ENCODE measurements at regions not wholly inside any gene's neighbourhood (a gene's known extent, or its start where the extent isn't known, plus 50 kb on each side); places are given as distances from the start of the nearest gene placed in this dataset.

DNA sequence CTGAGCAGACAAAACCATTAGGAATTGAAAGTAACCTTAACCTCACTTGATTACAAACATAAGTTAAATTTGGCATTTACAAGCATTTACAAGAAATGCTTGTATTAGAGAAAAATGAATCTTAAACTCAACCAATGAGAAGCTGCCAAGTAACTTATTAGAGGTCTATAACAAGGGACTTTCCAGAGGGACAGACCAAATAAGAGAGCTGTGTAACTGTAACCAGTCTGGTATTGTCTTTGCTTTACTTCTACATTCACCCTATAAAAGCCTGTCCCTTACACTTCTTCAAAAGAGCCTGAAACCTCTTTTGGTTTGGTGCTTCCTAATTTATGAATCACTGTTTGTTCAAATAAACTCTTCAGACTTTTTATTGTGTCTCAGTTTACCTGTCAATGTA lies 450.0 kb upstream of the FAR2 start:
- TF ChIP-seq, protein P1, sequence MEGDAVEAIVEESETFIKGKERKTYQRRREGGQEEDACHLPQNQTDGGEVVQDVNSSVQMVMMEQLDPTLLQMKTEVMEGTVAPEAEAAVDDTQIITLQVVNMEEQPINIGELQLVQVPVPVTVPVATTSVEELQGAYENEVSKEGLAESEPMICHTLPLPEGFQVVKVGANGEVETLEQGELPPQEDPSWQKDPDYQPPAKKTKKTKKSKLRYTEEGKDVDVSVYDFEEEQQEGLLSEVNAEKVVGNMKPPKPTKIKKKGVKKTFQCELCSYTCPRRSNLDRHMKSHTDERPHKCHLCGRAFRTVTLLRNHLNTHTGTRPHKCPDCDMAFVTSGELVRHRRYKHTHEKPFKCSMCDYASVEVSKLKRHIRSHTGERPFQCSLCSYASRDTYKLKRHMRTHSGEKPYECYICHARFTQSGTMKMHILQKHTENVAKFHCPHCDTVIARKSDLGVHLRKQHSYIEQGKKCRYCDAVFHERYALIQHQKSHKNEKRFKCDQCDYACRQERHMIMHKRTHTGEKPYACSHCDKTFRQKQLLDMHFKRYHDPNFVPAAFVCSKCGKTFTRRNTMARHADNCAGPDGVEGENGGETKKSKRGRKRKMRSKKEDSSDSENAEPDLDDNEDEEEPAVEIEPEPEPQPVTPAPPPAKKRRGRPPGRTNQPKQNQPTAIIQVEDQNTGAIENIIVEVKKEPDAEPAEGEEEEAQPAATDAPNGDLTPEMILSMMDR (IDR thresholded peaks at IDR 0.05; ENCODE audit: extremely low read depth, insufficient read depth, missing control alignments) = no peak
- DNase-seq (ENCODE audit: low spot score) = no peak
- in situ Hi-C loops (cut with MboI; ENCODE audit: low pct_unique_long_range_greater_than_20kb, low sequenced_read_pairs, unreplicated experiment) = no loop called here

DNA sequence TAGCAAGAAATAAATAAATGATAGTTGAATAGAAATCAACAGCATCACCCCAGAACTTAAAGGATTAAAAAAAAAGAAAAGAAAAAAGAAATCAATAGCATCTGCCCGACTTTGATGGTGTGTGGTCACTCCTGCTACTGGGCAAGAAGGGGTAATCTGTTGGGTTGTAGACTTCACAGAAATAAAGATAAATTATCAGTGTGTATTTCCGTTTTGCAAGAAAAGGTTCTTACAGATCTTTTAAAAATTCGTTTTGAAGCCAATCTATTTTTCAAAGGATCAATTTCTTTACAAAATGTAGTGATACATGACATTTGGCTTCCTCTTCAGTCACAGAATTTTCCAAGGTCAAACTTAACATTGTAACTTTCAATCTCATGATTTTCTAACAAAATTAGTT lies 448.9 kb upstream of the FAR2 start:
- TF ChIP-seq, protein P1 (IDR thresholded peaks at IDR 0.05; ENCODE audit: extremely low read depth, insufficient read depth, missing control alignments) = no peak
- DNase-seq (ENCODE audit: low spot score) = no peak
- in situ Hi-C loops (cut with MboI; ENCODE audit: low pct_unique_long_range_greater_than_20kb, low sequenced_read_pairs, unreplicated experiment) = no loop called here

DNA sequence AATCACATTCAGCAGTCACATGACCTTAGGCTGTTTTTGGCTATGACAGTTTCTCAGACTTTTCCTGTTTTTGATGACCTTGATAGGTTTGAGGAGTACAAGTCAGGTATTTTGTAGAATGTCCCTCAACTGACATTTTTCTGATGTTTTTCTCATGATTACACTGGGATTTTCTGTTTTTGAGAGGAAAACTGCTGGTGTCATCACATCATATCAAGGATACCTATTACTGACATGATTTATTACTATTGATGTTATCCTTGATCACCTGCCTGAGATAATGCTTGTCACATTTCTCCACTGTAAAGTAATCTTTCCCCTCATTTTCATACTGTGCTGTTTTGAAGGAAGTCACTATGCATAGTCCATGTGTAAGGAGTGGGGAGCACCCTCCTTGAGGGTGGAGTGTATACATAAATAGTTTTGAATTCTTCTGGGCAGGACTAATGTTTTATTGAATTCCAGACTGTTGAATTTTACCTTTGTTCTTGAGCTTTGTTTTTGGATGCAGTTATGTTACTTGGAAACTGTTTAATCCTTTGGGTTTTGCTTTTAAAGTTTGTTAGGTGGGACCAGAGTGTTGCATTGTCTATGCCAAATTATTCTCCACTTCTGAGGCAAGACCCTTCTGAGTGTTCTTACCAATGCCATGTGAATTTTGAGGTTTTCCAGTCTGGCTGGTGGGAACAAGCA lies 444.5 kb upstream of the FAR2 start:
- in situ Hi-C loops (cut with MboI; ENCODE audit: low pct_unique_long_range_greater_than_20kb, low sequenced_read_pairs, unreplicated experiment) = no loop called here
- no peak for DNase-seq (ENCODE audit: low spot score)
- TF ChIP-seq, protein P1 (IDR thresholded peaks at IDR 0.05; ENCODE audit: extremely low read depth, insufficient read depth, missing control alignments) = no peak

DNA sequence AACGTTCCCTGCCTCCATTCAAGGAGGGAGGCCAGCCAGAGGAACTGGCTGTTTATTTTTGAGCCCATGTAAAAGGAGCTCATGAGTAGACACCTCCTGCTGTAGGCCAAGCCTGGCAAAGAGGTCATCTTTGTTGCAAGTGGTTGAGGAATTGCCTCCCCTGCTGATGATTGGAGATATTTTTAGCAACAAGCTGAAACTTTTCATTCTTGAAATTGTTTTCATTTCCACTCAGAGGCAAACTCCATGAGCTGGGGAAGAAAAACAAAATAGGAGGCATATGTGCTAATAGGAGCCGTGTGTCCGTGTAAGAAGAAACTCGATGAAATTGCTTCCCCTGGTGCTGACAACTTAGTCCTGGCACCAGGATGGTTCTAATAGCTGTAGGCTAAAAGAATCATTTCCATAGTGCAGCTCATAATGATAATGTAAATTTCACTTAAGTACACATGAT lies 440.1 kb upstream of the FAR2 start:
- no peak for DNase-seq (ENCODE audit: low spot score)
- in situ Hi-C loops (cut with MboI; ENCODE audit: low pct_unique_long_range_greater_than_20kb, low sequenced_read_pairs, unreplicated experiment) = no loop called here
- TF ChIP-seq, protein P1 (IDR thresholded peaks at IDR 0.05; ENCODE audit: extremely low read depth, insufficient read depth, missing control alignments) = no peak

DNA sequence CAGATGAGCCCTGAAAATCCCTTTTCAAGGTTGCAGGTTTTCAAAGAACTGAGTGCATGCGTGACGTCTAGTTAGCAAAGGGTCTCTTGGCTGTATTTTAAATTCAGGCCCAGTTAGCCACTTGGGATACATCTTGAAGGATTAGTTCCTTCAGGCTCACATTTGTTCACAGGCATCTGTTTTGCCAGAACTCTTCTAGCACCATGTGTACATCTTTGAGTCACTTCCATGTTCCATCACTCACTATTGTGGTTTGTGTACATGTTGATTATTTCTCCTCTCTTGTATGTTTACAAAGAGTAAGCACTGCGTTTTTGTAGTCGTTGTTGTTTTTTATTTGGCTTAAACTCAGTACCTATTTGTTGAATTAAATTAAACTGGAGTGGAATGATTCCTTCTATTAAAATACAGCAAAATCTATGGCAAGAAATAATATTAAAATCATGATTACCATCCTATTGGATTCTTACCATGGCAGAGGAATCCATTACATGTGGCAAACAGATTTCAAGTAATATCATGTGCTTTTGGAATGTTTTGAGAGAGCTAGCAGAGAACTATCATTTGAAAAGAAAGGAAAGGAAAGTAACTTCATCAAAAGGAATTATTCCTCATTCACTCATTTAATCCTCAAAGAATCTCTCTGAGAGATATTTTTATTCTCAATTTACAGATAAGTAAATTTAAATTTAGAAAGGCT lies 438.9 kb upstream of the FAR2 start:
- no peak for DNase-seq (ENCODE audit: low spot score)
- in situ Hi-C loops (cut with MboI; ENCODE audit: low pct_unique_long_range_greater_than_20kb, low sequenced_read_pairs, unreplicated experiment) = no loop called here
- TF ChIP-seq, protein P1 (IDR thresholded peaks at IDR 0.05; ENCODE audit: extremely low read depth, insufficient read depth, missing control alignments) = no peak

DNA sequence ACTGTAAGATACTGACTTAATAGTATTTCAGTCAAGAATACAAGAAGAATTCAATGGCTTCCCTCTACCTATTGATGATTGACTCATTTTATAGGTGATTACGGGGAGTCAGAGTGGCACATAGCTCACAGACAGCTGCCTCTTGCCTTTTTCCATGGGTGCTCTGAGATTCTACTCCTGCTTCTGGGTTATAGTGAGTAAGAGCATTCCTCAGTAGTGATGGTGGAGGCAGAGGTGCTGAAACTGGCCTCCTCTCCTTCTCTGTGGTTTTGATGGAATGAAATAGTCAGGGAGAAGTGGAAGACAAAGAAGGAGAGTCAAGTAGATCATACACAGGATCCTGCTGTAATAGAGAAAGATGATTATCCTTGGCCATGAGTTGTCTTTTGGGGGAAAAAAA lies 438.2 kb upstream of the FAR2 start:
- no peak for DNase-seq (ENCODE audit: low spot score)
- in situ Hi-C loops (cut with MboI; ENCODE audit: low pct_unique_long_range_greater_than_20kb, low sequenced_read_pairs, unreplicated experiment) = no loop called here
- TF ChIP-seq, protein P1 (IDR thresholded peaks at IDR 0.05; ENCODE audit: extremely low read depth, insufficient read depth, missing control alignments) = no peak

Data from GM13977 (cell line).